K562 (cell line): ENCODE measurements at regions not wholly inside any gene's neighbourhood (a gene's known extent, or its start where the extent isn't known, plus 50 kb on each side); places are given as distances from the start of the nearest gene placed in this dataset.

Experiments
- ARID3A ChIP-seq: IDR thresholded peaks from 2 replicates; pipeline ENCODE4 v1.6.1; 2012; ENCODE audit warnings: low read depth, low read length, improper control_type of control experiment, borderline replicate concordance
- ATF4 ChIP-seq: fragments of 450-650 bp; formaldehyde crosslinking; IDR thresholded peaks from 2 replicates; pipeline ENCODE4 v1.4.0; 2022; ENCODE audit warnings: mild to moderate bottlenecking, moderate library complexity
- C11orf30 ChIP-seq: fragments of 450-650 bp; IDR thresholded peaks from 2 replicates; pipeline ENCODE4 v1.6.1; 2016; ENCODE audit warnings: low read depth, mild to moderate bottlenecking
- MAFF ChIP-seq: IDR thresholded peaks from 2 replicates; pipeline ENCODE4 v1.6.1; 2012; ENCODE audit warnings: low read length, improper control_type of control experiment
- MAFK ChIP-seq: IDR thresholded peaks from 2 replicates; pipeline ENCODE4 v1.6.1; 2011; ENCODE audit warnings: low read length, improper control_type of control experiment
- MAZ ChIP-seq, 2 experiments: fragments of 450-650 bp in 1 of 2; sonication (generic) in 1 of 2; formaldehyde crosslinking; IDR thresholded peaks in 1 of 2; conservative IDR thresholded peaks in 1 of 2; 2 replicates each; pipeline versions ENCODE4 v1.4.0 to v1.5.0; 2020; ENCODE audit warnings: mild to moderate bottlenecking in 1 of 2, missing genetic modification reagents in 1 of 2
- MCM5 ChIP-seq: fragments of 450-650 bp; IDR thresholded peaks from 2 replicates; pipeline ENCODE4 v1.6.1; 2016; ENCODE audit warnings: low read depth
- MEIS2 ChIP-seq: fragments of 450-650 bp; IDR thresholded peaks from 2 replicates; pipeline ENCODE4 v1.6.1; 2014; ENCODE audit warnings: mild to moderate bottlenecking; ENCODE audit not compliant: partially characterized antibody
- NFE2 ChIP-seq: IDR thresholded peaks from 2 replicates; pipeline ENCODE4 v1.6.1; 2014; ENCODE audit warnings: antibody characterized with exemption, low read depth
- NFE2L1 ChIP-seq: fragments of 450-650 bp; IDR thresholded peaks from 2 replicates; pipeline ENCODE4 v1.6.1; 2016; ENCODE audit warnings: missing genetic modification characterization, low read depth, mild to moderate bottlenecking, missing compliant biosample characterization, moderate library complexity, borderline replicate concordance
- PKNOX1 ChIP-seq: fragments of 450-650 bp; IDR thresholded peaks from 2 replicates; pipeline ENCODE4 v1.6.1; 2016
- SFPQ ChIP-seq: fragments of 200-400 bp; formaldehyde crosslinking; IDR thresholded peaks from 2 replicates; pipeline ENCODE4 v1.6.1; 2017; ENCODE audit warnings: mild to moderate bottlenecking, low read depth, low read length, moderate library complexity
- TAF9B ChIP-seq: fragments of 450-650 bp; IDR thresholded peaks from 2 replicates; pipeline ENCODE4 v1.6.1; 2018; ENCODE audit warnings: mild to moderate bottlenecking; ENCODE audit not compliant: partially characterized antibody
- ZBTB49 ChIP-seq: sonication (generic); formaldehyde crosslinking; IDR thresholded peaks from 2 replicates; pipeline ENCODE4 v1.8.0; 2022; ENCODE audit warnings: missing genetic modification reagents, mild to moderate bottlenecking, borderline replicate concordance
- ZFPM2 ChIP-seq: fragments of 250-450 bp; sonication (Bioruptor Pico); IDR thresholded peaks from 2 replicates; pipeline ENCODE4 v1.5.1; 2022; ENCODE audit warnings: mild to moderate bottlenecking
- ZNF263 ChIP-seq: sonication (generic); formaldehyde crosslinking; IDR thresholded peaks from 2 replicates; pipeline ENCODE4 v1.8.0; 2022; ENCODE audit warnings: mild to moderate bottlenecking, missing genetic modification reagents, borderline replicate concordance
- ZNF316 ChIP-seq: fragments of 450-650 bp; IDR thresholded peaks from 2 replicates; pipeline ENCODE4 v1.6.1; 2016

- TF ChIP-seq ZBTB49 (CRISPR knock-in tag): no peak
- no peak for TF ChIP-seq ARID3A
- peak; percentile 46 for TF ChIP-seq TAF9B
- no peak for TF ChIP-seq ATF4 (CRISPR knock-in tag)
- peak; percentile 56 for TF ChIP-seq MAFF
- TF ChIP-seq MEIS2: peak; percentile 62
- peak; percentile 78 for TF ChIP-seq NFE2
- peak; percentile 50; the same call in 1 of the 2 replicates for TF ChIP-seq MAFK
- TF ChIP-seq MCM5: no peak
- TF ChIP-seq PKNOX1: peak; percentile 77
- no peak for TF ChIP-seq SFPQ
- no peak for TF ChIP-seq ZNF263
- TF ChIP-seq MAZ (CRISPR knock-in tag; conservative IDR thresholded peaks at IDR 0.05 in 1 of 2, IDR thresholded peaks at IDR 0.05 in 1 of 2): no peak
- peak; percentile 40; the same call in 1 of the 2 replicates for TF ChIP-seq NFE2L1 (tag)
- no peak for TF ChIP-seq ZFPM2 (CRISPR knock-in tag)
- peak; percentile 86 for TF ChIP-seq ZNF316
- TF ChIP-seq C11orf30: peak; percentile 75
Measured at GRCh38 chr3:20537234-20537633, 351.2 kb upstream of the SGO1 start (continued).
